GM21360 (cell line): ENCODE measurements at regions not wholly inside any gene's neighbourhood (a gene's known extent, or its start where the extent isn't known, plus 50 kb on each side); places are given as distances from the start of the nearest gene placed in this dataset.
"Not testable (repeated sequence)": the region's sequence is repeated elsewhere in the genome, so short reads cannot be mapped to it uniquely, and the experiment has no call there.

Source experiments
- ATAC-seq: cut with Tn5 transposase; IDR thresholded peaks from one replicate; pipeline ENCODE4 v1.9.1; 2021; ENCODE audit warnings: mild to moderate bottlenecking, moderate library complexity; ENCODE audit not compliant: unreplicated experiment

DNA sequence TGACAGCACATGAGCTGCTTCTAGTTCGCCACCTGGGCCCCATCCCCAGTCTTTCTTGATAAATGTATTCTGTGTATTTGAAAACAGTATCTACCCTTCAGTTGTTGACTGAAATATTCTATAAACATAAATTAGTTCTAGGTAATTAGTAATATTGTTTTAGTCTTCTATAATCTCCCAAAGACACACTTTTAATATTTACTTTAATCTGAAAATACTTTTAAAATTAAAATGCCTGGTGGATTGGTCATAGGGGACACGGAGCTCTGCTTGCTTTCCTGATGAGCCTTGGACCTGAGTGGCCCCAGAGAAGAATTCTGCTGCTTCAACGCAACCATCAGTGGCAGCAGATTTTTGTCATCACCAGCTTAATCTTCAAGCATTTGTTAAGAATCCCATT, 234.5 kb downstream of the THBS2 start:
- ATAC-seq, result no peak

DNA sequence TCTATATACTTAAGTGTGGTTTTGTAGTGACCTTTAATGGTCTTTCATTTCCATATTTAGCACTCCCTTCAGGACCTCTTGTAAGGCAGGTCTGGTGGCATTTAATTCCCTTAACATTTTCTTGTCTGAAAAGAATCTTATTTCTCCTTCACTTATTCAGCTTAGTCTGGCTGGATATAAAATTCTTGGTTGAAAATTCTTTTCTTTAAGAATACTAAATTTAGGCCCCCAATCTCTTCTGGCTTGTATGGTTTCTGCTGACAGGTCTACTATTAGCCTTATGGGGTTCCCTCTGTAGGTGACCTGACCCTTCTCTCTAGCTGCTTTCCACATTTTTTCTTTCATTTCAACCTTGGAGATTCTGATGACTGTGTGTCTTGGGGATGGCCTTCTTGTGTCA, 236.9 kb downstream of the THBS2 start:
- no peak for ATAC-seq

DNA sequence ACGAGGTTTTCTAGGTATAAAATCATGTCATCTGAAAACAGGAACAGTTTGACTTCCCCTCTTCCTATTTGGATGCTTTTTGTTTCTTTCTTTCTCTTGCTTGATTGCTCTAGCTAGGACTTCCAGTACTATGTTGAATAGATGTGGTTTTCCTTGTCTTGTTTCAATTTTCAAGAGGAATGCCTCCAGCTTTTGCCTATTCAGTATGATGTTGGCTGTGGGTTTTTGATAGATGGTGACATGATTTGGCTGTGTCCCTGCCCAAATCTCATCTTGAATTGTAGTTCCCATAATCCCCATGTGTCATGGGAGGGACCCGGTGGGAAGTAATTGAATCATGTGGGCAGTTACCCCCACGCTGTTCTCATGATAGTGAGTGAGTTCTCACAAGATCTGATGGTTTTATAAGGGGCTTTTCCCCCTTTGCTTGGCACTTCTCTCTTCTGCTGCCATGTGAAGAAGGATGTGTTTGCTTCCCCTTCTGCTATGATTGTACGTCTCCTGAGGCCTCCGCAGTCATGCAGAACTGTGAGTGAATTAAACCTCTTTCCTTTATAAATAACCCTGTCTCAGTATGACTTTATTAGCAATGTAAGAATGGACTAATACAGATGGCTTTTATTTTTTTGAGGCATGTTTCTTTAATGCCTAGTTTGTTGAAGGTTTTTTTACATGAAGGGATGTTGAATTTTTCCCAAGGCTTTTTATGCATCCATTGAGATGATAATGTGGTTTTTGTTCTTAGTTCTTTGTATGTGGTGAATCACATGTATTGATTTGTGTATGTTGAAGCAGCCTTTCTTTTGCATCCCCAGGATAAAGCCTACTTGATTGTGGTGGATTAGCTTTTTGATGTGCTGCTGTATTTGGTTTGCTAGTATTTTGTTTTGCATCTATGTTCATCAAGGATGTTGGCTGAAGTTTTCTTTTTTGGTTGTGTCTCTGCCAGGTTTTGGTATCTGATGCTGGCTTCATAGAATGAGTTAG, 239.1 kb downstream of the THBS2 start:
- no peak for ATAC-seq

DNA sequence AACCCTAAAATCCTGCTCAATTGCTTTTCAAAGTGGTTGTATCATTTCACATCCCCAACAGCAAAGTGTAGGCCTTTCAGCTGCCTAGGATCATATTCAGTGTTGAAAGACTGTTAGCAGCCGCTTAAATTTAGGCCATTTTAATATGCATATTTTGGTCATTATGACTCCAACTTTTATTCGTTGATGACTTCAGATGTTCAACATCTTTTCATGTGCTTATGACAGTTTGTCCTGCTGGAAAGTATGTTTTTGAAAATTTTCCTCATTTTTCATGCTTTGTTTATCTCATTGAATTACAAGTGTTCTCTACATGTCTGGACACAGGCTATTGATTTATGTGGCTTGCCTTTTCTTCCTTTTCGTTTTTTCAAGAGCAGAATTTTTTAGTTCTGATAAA, 244.0 kb downstream of the THBS2 start:
- no peak for ATAC-seq

DNA sequence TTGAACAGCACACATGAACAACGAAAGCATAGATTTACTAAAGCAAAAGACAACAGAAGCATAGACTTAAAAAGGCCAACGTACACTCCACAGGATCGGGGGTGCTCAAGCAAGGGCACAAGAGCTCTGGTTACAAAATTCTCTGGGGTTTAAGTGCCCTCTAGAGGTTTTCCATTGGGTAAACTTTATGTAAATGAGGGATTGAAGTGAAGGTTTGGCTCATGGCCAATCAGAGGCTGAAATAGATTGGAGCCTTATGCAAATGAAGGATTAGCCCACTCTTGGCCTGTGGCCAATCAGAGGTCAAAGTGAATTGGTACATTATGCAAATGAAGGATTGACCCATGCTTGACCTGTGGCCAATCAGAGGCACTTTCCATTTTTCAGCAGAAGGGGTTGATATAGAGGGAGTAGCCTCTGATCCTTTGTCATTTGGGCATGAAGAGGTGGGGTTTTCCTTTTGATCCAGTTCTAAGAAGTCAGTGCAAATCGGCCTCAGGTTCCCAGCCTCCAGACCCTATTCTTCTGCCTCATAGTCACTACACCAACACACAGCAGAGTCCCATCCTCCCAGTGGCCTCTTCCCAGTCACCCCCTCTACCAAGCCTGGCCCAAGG, 244.9 kb downstream of the THBS2 start:
- ATAC-seq, result no peak

DNA sequence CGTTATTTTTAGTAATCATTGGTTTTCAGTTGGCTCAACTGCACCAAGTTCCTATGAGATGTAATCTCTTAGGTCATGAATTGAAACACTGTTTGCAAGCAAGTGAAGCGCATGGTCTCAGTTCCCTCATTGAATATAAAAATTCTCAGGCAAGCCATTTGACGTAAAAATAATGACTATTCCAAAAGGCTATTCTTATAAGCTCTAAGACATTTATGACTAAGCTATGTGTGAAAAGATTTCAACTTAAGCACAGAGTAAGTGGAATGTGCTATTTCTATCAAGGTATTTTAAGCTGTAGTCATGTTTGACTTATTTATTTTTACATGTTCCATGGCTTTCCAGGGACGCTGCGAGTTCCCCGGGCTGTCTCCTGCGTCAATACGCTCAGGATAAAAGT, 248.5 kb downstream of the THBS2 start:
- ATAC-seq, result no peak

DNA sequence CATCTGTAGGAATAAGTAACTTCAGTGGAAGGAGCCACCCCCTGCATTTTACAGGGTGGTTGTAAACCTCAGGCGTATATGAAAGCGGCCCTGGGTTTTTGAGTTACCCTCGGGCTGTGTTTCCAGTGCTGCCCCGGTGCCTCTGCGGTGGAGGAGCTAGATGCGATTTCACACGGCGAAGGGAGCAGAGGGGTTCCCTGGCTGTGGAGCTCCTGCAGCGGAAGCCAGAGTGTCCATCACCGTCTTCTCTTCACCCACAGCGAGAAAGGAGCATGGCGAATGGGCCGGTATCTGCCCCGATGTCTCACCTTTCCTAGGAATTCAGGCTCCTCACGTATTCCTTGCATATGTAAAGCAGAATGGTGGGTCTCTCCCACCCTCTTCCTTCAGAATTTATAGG, 253.6 kb downstream of the THBS2 start:
- ATAC-seq, result no peak

DNA sequence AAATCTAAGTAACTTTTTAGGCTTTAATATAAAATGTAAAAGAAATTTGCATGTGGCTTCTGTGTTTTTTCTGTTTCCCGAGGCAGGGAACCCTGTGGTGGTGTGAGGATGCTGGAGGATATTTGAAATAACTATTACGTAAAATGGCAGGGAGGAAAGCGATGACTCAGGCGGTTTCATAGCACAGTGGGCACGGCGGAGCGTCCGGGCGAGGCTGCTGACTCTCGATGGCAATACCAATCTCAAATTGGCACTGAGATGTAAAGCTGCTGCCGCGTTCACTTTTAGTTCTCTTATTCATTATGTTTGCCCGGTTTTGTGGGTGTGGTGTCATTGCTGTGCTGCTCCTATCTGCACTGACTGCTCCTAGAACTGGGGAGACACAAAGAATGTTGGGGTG, 254.3 kb downstream of the THBS2 start:
- no peak for ATAC-seq

DNA sequence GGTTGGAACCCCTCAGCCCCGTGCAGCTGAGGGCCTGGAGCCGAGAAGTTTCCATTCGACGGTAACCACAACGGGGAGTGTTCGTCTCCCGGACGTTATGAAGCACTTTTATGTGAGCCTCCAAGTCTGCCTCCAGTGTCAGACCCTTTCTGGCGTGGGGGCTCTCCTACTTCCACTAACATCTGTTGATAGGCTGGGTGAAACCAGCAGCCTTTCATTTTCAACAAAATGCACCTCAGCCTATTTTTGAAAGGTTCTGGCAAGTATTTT, 257.4 kb downstream of the THBS2 start:
- no peak for ATAC-seq

DNA sequence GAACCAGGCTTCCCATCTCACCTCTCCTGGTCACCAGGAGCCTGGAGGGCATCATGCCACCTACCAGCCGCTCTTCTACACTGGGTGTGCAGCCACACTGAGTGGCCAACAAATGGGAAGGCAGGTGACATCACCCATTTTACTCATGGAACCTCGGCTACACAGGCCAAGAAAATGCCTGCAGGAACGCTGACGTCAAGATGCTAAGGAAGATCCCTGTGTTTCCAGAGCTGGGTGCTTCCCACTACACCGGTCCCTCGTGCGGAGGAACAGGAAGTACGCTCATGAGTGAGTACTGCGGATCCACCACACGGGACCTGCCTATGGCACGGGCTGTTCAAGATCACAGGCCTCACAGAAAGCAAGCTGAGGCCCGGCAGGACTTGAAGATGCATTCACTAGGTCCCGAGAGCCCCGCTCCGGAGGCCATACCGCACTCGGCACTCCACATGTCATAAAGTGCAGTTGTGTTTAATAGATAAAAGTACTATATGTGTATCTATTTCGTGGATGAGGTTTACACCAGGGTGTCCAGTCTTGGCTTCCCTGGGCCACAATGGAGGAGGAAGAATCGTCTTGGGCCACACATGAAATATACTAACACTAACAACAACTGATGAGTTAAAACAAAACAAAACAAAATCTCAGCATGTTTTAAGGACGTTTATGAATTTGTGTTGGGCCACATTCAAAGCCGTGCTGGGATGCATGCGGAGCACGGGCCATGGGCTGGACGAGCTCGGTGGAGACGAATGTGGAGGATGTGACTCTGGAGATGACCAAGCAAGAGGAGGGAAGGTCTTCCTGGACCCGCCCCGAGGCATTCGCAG, 257.9 kb downstream of the THBS2 start:
- ATAC-seq, result no peak

DNA sequence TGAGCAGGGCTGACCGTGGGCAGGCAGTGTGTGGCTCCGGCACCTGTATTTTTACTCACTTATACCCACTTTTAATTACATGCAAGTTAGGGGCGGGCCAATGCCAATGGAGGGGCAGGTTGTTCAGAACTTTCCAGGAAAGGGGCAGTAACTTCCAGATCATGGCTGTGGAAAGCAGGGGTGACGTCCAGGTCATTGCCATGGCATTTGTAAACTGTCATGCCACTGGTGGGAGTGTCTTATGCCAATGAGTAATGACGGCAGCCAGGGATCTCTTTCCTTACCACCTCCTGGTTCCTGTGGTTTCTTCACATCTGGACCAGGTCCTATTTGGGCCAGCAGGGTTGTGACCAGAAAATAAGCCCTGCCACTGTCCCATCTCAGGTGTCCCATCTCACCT, 258.7 kb downstream of the THBS2 start:
- no peak for ATAC-seq

DNA sequence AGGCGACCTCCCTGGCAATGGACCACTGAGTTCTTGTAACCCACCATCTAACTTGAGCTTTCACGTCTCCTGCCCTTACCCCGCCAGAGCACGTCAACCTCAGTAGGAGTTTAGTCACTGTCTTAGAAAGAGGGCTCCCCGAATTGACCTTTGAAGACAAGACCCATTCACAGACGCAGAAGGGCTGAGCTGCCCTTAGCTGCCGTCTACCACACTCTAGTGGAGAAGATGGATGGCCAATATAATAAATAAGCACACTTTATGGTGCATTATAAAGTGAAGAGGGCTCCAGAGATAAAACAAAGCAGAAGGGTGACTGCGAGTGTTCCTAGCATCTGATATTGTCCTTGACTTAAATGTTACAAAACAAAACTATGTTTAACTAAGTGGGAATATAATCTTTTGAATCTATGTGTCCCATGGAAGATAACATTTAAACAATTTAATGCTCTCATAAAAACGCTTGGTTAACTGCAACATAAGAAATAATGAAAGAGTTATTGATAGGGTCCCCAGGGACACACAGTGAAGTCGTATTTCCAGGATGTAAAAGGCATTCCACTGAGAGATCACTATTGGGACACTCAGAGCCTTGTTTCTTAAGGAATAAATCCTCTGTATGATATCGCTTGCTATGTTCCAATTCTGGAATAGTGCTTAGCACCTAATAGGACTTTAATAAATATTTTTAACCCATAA, 261.1 kb downstream of the THBS2 start:
- no peak for ATAC-seq

DNA sequence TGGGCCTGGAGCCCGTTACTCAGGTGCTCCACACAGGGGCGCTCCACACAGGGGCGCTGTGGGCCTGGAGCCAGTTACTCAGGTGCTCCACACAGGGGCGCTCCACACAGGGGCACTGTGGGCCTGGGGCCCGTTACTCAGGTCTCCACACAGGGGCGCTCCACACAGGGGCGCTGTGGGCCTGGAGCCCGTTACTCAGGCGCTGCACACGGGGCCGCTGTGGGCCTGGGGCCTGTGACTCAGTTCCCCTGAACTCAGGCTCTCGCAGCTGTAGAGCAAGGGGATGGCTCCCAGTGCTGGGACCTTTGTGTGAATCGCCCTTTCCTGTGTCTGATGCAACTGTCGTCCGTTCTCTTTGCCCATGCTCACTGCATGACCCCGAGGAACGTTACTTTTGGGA, 262.0 kb downstream of the THBS2 start:
- ATAC-seq, result not testable (repeated sequence)

DNA sequence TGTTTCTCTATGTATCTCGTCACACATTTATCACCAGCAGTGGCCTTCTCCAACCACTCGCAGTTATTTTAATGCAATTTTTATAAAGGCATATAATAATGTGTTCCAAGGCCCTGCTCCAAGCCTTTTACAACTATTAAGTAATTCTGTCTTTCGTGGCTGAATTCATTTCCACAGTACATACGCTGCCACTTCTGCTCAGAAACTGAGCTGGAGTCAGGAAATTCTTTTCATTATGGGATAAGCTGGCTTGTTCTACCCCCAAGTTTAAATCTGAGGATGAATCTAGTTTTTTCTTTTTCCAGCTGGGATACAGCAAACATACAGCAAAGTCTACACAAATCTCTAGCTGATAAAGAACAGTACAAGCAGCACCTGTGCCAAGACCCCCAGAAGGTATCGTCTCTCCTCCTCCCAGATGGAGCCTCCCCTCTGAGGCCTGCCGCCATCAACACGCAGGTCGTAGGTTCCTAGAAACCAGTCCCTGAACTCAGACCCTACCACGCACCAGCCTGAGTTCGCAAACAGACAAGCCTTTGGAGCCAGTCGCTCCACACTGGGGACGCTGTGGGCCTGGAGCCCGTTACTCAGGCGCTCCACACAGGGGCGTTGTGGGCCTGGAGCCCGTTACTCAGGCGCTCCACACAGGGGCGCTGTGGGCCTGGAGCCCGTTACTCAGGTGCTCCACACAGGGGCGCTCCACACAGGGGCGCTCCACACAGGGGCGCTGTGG, 263.5 kb downstream of the THBS2 start:
- no peak for ATAC-seq

DNA sequence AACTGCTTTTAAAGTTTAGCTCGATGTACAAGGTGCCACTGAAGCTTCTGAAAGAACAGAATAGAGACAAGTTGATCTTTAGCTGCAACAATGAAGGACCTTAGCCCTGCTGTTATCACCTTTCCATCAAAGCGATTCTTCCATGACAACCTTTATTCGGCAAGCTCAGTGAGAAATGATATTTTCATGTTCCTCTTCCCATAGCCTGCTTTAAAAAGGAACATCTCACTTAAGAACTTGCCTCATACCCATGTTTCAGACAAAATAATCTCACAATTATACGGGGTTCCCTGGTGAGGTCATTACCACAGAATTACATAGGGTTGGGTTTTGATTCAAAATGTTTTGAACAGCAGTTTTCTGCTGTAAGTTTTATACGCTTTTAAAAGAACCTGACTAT, 264.2 kb downstream of the THBS2 start:
- ATAC-seq, result no peak

DNA sequence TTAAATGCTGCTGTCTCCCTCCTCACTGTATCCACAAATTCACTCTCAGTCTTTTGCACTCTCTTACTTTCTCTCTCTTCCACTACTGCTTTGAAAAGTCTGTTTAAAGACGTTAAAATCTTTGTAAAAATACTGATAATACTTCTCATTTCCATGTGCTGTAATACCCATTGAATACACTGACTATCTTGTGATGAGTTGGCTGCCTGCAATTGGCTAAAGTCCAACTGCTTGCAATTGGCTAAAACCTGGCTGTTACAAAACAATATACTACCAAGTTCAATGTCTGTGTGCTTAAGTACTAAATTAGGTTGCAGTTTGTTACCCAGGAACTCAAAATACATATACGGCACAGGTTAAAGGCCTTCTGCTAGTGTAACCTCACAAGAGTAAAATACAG, 264.8 kb downstream of the THBS2 start:
- no peak for ATAC-seq

DNA sequence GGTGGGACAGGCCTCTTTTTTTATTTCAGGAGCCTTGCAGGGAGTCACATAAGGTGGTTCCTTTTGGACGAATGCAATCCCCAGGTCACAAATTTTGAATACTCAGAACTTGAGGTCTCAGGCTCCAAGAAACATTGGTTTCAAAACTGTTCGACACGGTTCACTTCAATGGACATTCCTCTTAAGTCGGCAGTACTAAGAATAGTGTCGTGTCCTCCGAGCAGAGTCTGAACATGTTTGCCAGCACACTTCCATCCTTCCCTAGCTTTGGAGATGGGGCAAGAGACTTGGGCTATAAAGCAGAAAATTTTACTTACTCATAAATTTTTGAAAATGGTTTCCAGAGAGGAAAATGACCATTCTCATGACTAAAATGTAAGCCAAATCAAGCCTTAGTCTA, 265.4 kb downstream of the THBS2 start:
- no peak for ATAC-seq

DNA sequence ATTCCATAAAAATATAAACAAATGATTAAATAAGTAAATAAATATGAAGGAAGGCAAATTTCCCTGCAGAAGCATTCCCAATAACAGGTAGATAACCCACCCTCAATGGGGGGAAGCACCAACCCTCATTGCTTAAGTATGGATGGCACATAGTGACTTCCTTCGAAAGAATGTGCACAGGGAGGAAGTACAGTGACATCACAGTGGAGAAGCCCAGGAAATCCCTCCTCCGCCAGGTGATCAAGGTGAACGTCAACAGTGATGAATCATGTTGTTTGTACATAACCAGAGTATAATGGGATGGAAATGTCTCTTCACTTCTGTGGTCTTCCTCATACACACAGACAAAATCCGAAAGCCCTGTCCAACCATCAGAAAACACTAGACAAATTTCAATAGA, 267.9 kb downstream of the THBS2 start:
- no peak for ATAC-seq

DNA sequence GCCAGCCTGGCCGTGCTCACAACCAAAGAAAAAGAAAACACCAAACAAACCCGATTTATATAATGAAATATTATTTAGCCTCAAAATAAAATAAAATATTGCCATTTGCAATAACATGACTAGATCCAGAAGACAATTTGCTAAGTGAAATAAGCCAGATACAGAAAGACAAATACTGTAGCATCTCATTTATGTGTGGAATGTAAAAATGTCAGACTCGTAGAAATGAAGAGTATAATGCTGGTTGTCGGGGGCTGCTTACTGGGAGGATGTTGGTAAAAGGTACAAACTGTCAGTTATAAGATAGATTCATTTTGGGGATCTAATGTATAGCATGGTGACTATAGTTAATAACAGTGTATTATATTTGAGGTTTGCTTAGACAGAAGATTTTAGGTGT, 269.7 kb downstream of the THBS2 start:
- ATAC-seq, result no peak

DNA sequence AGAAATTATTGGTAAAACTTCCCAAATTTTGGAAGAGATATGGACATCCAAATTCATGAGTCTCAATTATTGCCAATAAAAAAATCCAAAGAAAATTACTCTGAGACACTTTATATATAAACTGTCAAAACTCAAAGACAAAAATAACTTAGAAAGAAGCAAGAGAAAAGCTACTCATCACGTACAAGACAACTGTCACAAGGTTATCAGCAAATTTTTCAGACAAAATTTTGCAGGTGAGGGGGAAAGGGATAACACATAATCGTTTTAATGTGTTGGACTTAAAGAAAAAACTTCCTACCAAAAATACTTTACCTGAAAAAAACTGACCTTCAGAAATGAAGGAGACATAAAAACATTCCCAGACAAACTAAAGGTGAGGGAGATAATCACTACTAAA, 272.5 kb downstream of the THBS2 start:
- ATAC-seq, result no peak

DNA sequence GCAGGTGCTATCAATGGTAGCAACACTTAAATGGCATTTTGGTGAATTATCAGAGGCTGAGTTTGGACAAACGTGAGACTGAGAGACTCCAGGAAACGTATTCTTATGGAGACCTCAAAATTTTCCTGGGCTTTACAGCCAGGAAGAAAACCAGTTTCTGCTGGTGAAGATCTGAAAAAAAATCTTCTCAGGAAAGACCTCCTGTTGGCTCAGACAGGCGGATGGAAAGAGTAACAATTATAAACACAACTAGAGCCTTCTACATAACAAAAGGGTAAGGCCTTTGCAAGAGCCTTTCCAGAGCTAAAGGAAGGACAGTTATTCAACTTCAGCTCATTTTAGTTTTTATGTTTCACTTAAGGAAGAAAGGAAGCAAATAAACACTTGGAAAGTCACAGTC, 274.4 kb downstream of the THBS2 start:
- no peak for ATAC-seq
